ENCODE measurements at regions not wholly inside any gene's neighbourhood (a gene's known extent, or its start where the extent isn't known, plus 50 kb on each side); places are given as distances from the start of the nearest gene placed in this dataset.

DNA sequence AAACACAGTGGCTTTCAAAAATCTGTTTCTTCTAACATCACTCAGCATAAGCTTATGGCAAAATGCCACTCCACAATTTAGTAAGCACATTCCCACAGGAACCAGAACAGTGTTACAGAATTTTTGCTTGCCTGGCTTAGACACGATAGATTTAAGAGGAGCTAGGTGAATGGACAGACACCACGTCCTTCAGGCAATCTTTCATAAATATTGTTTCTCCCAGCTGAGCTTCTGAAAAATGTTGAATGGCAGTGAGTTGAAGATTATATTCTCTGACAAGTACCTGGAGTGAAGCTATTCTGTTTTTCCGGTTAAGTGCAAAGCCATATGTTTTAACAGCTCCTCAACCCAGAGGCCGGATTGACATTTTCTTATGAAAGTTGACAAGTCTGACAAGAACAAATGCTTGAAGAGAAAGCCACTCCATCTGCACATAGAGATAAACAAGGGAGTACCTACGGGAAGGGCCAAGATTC, 102.0 kb downstream of the FSCB start:
- POLR2A ChIA-PET, result no interaction called here
- no TSS peak for BruUV-seq (replicated peaks)
- intact Hi-C loops (cut with micrococcal nuclease; ENCODE audit: unreplicated experiment), result no loop called here

DNA sequence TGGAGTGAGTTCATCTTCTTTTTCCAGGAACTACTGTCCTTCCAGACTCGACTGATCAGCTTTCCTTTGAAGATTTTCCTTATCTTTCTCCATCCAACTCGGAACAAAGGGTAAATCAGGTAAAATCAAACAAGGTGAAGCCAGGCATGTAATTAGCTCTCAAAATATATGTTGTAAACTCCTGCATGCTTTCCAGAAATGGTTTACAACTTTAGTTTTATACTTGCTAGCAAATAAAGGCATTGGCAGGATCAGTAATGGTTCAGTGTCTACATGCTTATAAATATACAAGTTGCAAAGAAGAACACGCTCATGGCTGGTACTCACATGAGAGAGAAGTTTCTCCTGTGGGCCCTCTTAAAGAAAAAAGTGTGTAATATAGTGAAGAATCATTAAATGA, 102.5 kb downstream of the FSCB start:
- no peak for ATAC-seq
- POLR2A ChIA-PET, result no interaction called here
- Histone ChIP-seq H3K36me3 (ENCODE audit: control insufficient read depth, insufficient read depth, low read length) (no peaks in the 10 kb centered on the region), H3K27ac (ENCODE audit: low read length) (no peak overlapping the region), H3K4me3 (ENCODE audit: low read depth in 2 of 2, low read length in 2 of 2) (no peak overlapping the region), H3K27me3 (ENCODE audit: control insufficient read depth, insufficient read depth, low read length) (no peaks in the 10 kb centered on the region), H3K4me1 (ENCODE audit: control insufficient read depth, insufficient read depth, low read length) (no peaks in the 10 kb centered on the region), H3K9me3 (ENCODE audit: control insufficient read depth, insufficient read depth, low read depth, low read length) (no peaks in the 10 kb centered on the region)
- CTCF ChIA-PET, result interaction anchor here (0.7 kb wide), 1 partner anchor 48 kb away, joined by 5 read pairs; no protein-coding TSS in a partner anchor
- no TSS peak for BruUV-seq (replicated peaks)
- DNase-seq (ENCODE audit: low read depth, low spot score), result no peak
- in situ Hi-C loops (cut with HindIII; ENCODE audit: low pct_unique_long_range_greater_than_20kb, low sequenced_read_pairs) (no loop called here), intact Hi-C loops (cut with micrococcal nuclease; ENCODE audit: unreplicated experiment) (no loop called here)
- TF ChIP-seq, protein P1, sequence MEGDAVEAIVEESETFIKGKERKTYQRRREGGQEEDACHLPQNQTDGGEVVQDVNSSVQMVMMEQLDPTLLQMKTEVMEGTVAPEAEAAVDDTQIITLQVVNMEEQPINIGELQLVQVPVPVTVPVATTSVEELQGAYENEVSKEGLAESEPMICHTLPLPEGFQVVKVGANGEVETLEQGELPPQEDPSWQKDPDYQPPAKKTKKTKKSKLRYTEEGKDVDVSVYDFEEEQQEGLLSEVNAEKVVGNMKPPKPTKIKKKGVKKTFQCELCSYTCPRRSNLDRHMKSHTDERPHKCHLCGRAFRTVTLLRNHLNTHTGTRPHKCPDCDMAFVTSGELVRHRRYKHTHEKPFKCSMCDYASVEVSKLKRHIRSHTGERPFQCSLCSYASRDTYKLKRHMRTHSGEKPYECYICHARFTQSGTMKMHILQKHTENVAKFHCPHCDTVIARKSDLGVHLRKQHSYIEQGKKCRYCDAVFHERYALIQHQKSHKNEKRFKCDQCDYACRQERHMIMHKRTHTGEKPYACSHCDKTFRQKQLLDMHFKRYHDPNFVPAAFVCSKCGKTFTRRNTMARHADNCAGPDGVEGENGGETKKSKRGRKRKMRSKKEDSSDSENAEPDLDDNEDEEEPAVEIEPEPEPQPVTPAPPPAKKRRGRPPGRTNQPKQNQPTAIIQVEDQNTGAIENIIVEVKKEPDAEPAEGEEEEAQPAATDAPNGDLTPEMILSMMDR (IDR thresholded peaks at IDR 0.05), result no peak
- TF ChIP-seq SIN3A (IDR thresholded peaks at IDR 0.05; ENCODE audit: borderline replicate concordance, insufficient read depth, low read depth, low read length) (no peak), TCF7L2 (IDR thresholded peaks at IDR 0.05; ENCODE audit: low read depth, low read length) (no peak), POLR2AphosphoS5 (IDR thresholded peaks at IDR 0.05; ENCODE audit: low read depth, low read length) (no peak)
- TF ChIP-seq, protein P2, sequence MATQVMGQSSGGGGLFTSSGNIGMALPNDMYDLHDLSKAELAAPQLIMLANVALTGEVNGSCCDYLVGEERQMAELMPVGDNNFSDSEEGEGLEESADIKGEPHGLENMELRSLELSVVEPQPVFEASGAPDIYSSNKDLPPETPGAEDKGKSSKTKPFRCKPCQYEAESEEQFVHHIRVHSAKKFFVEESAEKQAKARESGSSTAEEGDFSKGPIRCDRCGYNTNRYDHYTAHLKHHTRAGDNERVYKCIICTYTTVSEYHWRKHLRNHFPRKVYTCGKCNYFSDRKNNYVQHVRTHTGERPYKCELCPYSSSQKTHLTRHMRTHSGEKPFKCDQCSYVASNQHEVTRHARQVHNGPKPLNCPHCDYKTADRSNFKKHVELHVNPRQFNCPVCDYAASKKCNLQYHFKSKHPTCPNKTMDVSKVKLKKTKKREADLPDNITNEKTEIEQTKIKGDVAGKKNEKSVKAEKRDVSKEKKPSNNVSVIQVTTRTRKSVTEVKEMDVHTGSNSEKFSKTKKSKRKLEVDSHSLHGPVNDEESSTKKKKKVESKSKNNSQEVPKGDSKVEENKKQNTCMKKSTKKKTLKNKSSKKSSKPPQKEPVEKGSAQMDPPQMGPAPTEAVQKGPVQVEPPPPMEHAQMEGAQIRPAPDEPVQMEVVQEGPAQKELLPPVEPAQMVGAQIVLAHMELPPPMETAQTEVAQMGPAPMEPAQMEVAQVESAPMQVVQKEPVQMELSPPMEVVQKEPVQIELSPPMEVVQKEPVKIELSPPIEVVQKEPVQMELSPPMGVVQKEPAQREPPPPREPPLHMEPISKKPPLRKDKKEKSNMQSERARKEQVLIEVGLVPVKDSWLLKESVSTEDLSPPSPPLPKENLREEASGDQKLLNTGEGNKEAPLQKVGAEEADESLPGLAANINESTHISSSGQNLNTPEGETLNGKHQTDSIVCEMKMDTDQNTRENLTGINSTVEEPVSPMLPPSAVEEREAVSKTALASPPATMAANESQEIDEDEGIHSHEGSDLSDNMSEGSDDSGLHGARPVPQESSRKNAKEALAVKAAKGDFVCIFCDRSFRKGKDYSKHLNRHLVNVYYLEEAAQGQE (IDR thresholded peaks at IDR 0.05; ENCODE audit: insufficient read depth in 1 of 2, low read depth in 2 of 2, low read length in 1 of 2), result no peak

More for the DNA sequence above, 102.0 kb downstream of the FSCB start:
- Histone ChIP-seq H3K4me1 (ENCODE audit: control insufficient read depth, insufficient read depth, low read length) (no peaks in the 10 kb centered on the region), H3K9me3 (ENCODE audit: control insufficient read depth, insufficient read depth, low read depth, low read length) (no peaks in the 10 kb centered on the region), H3K27me3 (ENCODE audit: control insufficient read depth, insufficient read depth, low read length) (no peaks in the 10 kb centered on the region), H3K4me3 (ENCODE audit: low read depth in 2 of 2, low read length in 2 of 2) (no peak overlapping the region), H3K27ac (ENCODE audit: low read length) (no peak overlapping the region), H3K36me3 (ENCODE audit: control insufficient read depth, insufficient read depth, low read length) (no peaks in the 10 kb centered on the region)
- in situ Hi-C loops (cut with HindIII; ENCODE audit: low pct_unique_long_range_greater_than_20kb, low sequenced_read_pairs), result no loop called here
- TF ChIP-seq TCF7L2 (IDR thresholded peaks at IDR 0.05; ENCODE audit: low read depth, low read length) (no peak), POLR2AphosphoS5 (IDR thresholded peaks at IDR 0.05; ENCODE audit: low read depth, low read length) (no peak), SIN3A (IDR thresholded peaks at IDR 0.05; ENCODE audit: borderline replicate concordance, insufficient read depth, low read depth, low read length) (no peak)
- TF ChIP-seq, protein P2 (IDR thresholded peaks at IDR 0.05; ENCODE audit: insufficient read depth in 1 of 2, low read depth in 2 of 2, low read length in 1 of 2), result no peak
- TF ChIP-seq, protein P1 (IDR thresholded peaks at IDR 0.05), result no peak
- ATAC-seq (no peak), DNase-seq (ENCODE audit: low read depth, low spot score) (no peak)
- CTCF ChIA-PET, result interaction anchor here (0.7 kb wide), 1 partner anchor 48 kb away, joined by 5 read pairs; no protein-coding TSS in a partner anchor

All from Panc1 (cell line).